K562 (cell line): ENCODE measurements at regions not wholly inside any gene's neighbourhood (a gene's known extent, or its start where the extent isn't known, plus 50 kb on each side); places are given as distances from the start of the nearest gene placed in this dataset.

ENCODE experiments used
- ATAC-seq: fragments of 200-7000 bp; cut with Tn5 transposase; 3 replicates; pipeline ENCODE4 v1.9.1; 2020; ENCODE audit warnings: moderate library complexity
- BruUV-seq: library from RNA; stranded (reverse); fragments of 400-500 nt; replicated peaks from 2 replicates; lab custom pipeline; 2021; lab: Mats Ljungman, UMichigan
- CTCF ChIA-PET: fragments of 300-600 bp; formaldehyde crosslinking; extraction: SDS; loops from one replicate; lab custom pipeline; 2021; ENCODE audit warnings: low intra/inter-chr PET ratio; lab: Yijun Ruan, JAX
- POLR2A ChIA-PET: fragments of 300-600, 350-650 bp; sonication (Branson Sonifier 250); formaldehyde crosslinking; extraction: SDS; loops from one replicate; lab custom pipeline; 2021; ENCODE audit warnings: antibody characterized with exemption, inconsistent platforms; lab: Yijun Ruan, JAX
- DNase-seq, 4 experiments: peaks; one replicate each; pipeline versions ENCODE4 v3.0.0 to v3.0.0-alpha.2; 2011 to 2018; ENCODE audit warnings: low spot score in 3 of 4, mixed read lengths in 3 of 4; ENCODE audit errors: extremely low read depth in 1 of 4
- FAIRE-seq: peaks from 2 replicates; lab custom pipeline; 2011; peaks lifted over from hg19 to GRCh38; lab: Jason Lieb, UNC
- H2AFZ ChIP-seq: 2 replicates; pipeline ENCODE4 v1.6.0; 2011; ENCODE audit warnings: low read depth, low read length, control low read depth, inconsistent platforms
- H3K27ac ChIP-seq: fragments of 200-600 bp; 3 replicates; pipeline ENCODE4 v1.8.0; 2011; ENCODE audit warnings: low read depth, mild to moderate bottlenecking, control low read depth, inconsistent platforms, low read length, moderate library complexity, mixed read lengths; ENCODE audit errors: extremely low read depth
- H3K27me3 ChIP-seq, 2 experiments: fragments of 300-600 bp in 1 of 2; 2 replicates in 1 of 2; 3 replicates in 1 of 2; pipeline versions ENCODE4 v1.6.0 to v1.8.0; 2011; ENCODE audit warnings: inconsistent platforms in 2 of 2, low read length in 2 of 2, mild to moderate bottlenecking in 1 of 2, mixed read lengths in 1 of 2, moderate library complexity in 1 of 2; ENCODE audit not compliant: control insufficient read depth in 2 of 2, insufficient read depth in 2 of 2
- H3K36me3 ChIP-seq: fragments of 300-600 bp; 3 replicates; pipeline ENCODE4 v1.8.0; 2011; ENCODE audit warnings: mild to moderate bottlenecking, low read length, inconsistent platforms; ENCODE audit not compliant: control insufficient read depth, insufficient read depth
- H3K4me1 ChIP-seq, 2 experiments: fragments of 200-600 bp in 1 of 2; replicated peaks in 1 of 2; 2 replicates in 1 of 2; 3 replicates in 1 of 2; pipeline versions ENCODE4 v1.5.1 to v1.8.0; 2011; ENCODE audit warnings: inconsistent platforms in 2 of 2, low read length in 2 of 2, mild to moderate bottlenecking in 1 of 2, mixed read lengths in 1 of 2, moderate library complexity in 1 of 2; ENCODE audit not compliant: control insufficient read depth in 2 of 2, insufficient read depth in 2 of 2
- H3K4me2 ChIP-seq: 2 replicates; pipeline ENCODE4 v1.6.1; 2011; ENCODE audit warnings: low read length, control low read depth, inconsistent platforms, mixed read lengths; ENCODE audit not compliant: insufficient read depth
- H3K4me3 ChIP-seq: fragments of 200-600 bp; sonication (generic), shearing (Covaris generic); 2 replicates; pipeline ENCODE4 v1.5.1; 2016; ENCODE audit warnings: control low read depth, inconsistent platforms
- H3K79me2 ChIP-seq: fragments of 200-600 bp; 3 replicates; pipeline ENCODE4 v1.8.0; 2011; ENCODE audit warnings: low read length, inconsistent platforms; ENCODE audit not compliant: control insufficient read depth, insufficient read depth
- H3K9ac ChIP-seq, 2 experiments: 2 replicates each; pipeline versions ENCODE4 v1.6.0 to v1.6.1; 2011; ENCODE audit warnings: low read depth in 2 of 2, low read length in 2 of 2, control low read depth in 1 of 2, inconsistent platforms in 1 of 2, mild to moderate bottlenecking in 1 of 2, mixed read lengths in 1 of 2; ENCODE audit not compliant: insufficient read depth in 1 of 2
- H3K9me1 ChIP-seq: one replicate; pipeline ENCODE4 v1.6.0; 2011; ENCODE audit warnings: inconsistent platforms, mild to moderate bottlenecking, low read length, moderate library complexity; ENCODE audit not compliant: control insufficient read depth, insufficient read depth
- H3K9me3 ChIP-seq: replicated peaks from 2 replicates; pipeline ENCODE4 v1.5.1; 2011; ENCODE audit warnings: low read depth, low read length, inconsistent platforms; ENCODE audit not compliant: control insufficient read depth, insufficient read depth
- H4K20me1 ChIP-seq: replicated peaks from 2 replicates; pipeline ENCODE4 v1.6.1; 2011; ENCODE audit warnings: low read length, inconsistent platforms, mixed read lengths; ENCODE audit not compliant: control insufficient read depth, insufficient read depth
- CREM ChIP-seq: IDR thresholded peaks from 2 replicates; pipeline ENCODE4 v1.6.1; 2014; ENCODE audit warnings: antibody characterized with exemption, low read depth
- HLTF ChIP-seq: fragments of 450-650 bp; IDR thresholded peaks from 2 replicates; pipeline ENCODE4 v1.6.1; 2016
- KDM1A ChIP-seq, 2 experiments: fragments of 450-650 bp; IDR thresholded peaks; 2 replicates each; pipeline ENCODE4 v1.6.1; 2016; ENCODE audit warnings: mild to moderate bottlenecking in 2 of 2
- NBN ChIP-seq: fragments of 450-650 bp; IDR thresholded peaks from 2 replicates; pipeline ENCODE4 v1.6.1; 2016; ENCODE audit warnings: low read depth, mild to moderate bottlenecking
- NCOA6 ChIP-seq: fragments of 450-650 bp; IDR thresholded peaks from 2 replicates; pipeline ENCODE4 v1.6.1; 2017; ENCODE audit warnings: mild to moderate bottlenecking
- NCOR1 ChIP-seq: fragments of 450-650 bp; IDR thresholded peaks from 2 replicates; pipeline ENCODE4 v1.6.1; 2016; ENCODE audit warnings: mild to moderate bottlenecking, moderate library complexity
- PYGO2 ChIP-seq: fragments of 450-650 bp; IDR thresholded peaks from 2 replicates; pipeline ENCODE4 v1.6.1; 2016; ENCODE audit warnings: mild to moderate bottlenecking, missing genetic modification characterization, moderate library complexity, missing compliant biosample characterization
- RBM17 ChIP-seq: fragments of 200-400 bp; formaldehyde crosslinking; IDR thresholded peaks from 2 replicates; pipeline ENCODE4 v1.6.1; 2017; ENCODE audit warnings: low read depth, mild to moderate bottlenecking, low read length, borderline replicate concordance
- SREBF1 ChIP-seq: fragments of 150-350 bp; IDR thresholded peaks from 2 replicates; pipeline ENCODE4 v1.6.1; 2014; ENCODE audit warnings: antibody characterized with exemption, low read depth, low read length, borderline replicate concordance
- STAT5A ChIP-seq: IDR thresholded peaks from 2 replicates; pipeline ENCODE4 v1.6.1; 2012; ENCODE audit warnings: low read length, inconsistent platforms, borderline replicate concordance
- XRCC3 ChIP-seq: fragments of 450-650 bp; IDR thresholded peaks from 2 replicates; pipeline ENCODE4 v1.6.1; 2017; ENCODE audit warnings: mild to moderate bottlenecking, moderate library complexity
- ZBTB26 ChIP-seq: fragments of 450-650 bp; formaldehyde crosslinking; IDR thresholded peaks from 2 replicates; pipeline ENCODE4 v1.4.0; 2022; ENCODE audit warnings: missing genetic modification characterization
- ZBTB33 ChIP-seq: sonication (generic); formaldehyde crosslinking; IDR thresholded peaks from 2 replicates; pipeline ENCODE4 v1.8.1; 2023; ENCODE audit warnings: mild to moderate bottlenecking, missing genetic modification reagents
- ZKSCAN8 ChIP-seq: fragments of 200-800 bp; sonication (Bioruptor generic); IDR thresholded peaks from 2 replicates; pipeline ENCODE4 v1.6.1; 2016; ENCODE audit warnings: missing genetic modification characterization, missing compliant biosample characterization
- ZNF197 ChIP-seq: fragments of 200-800 bp; sonication (Bioruptor generic); IDR thresholded peaks from 2 replicates; pipeline ENCODE4 v1.6.1; 2016; ENCODE audit warnings: low read depth, missing genetic modification characterization, missing compliant biosample characterization
- ZNF263 ChIP-seq: sonication (generic); formaldehyde crosslinking; IDR thresholded peaks from 2 replicates; pipeline ENCODE4 v1.8.0; 2022; ENCODE audit warnings: mild to moderate bottlenecking, missing genetic modification reagents, borderline replicate concordance
- ZNF668 ChIP-seq: fragments of 250-450 bp; sonication (Bioruptor Pico); IDR thresholded peaks from 2 replicates; pipeline ENCODE4 v1.8.0; 2022; ENCODE audit warnings: mild to moderate bottlenecking, inconsistent platforms
- ZNF75A ChIP-seq: fragments of 450-650 bp; formaldehyde crosslinking; IDR thresholded peaks from 2 replicates; pipeline ENCODE4 v1.4.0; 2020; ENCODE audit warnings: mild to moderate bottlenecking
- ZNF764 ChIP-seq: fragments of 250-450 bp; sonication (Bioruptor Pico); IDR thresholded peaks from 2 replicates; pipeline ENCODE4 v1.4.0; 2020; ENCODE audit warnings: low read depth, mild to moderate bottlenecking, moderate library complexity
- WGBS: fragments of 100-300 bp; shearing (Covaris generic); methylation state at CpG from one replicate; pipeline ENCODE4 v1.1.6; 2016; ENCODE audit warnings: low coverage, mixed read lengths; ENCODE audit not compliant: insufficient coverage; ENCODE audit errors: missing lambda C conversion rate; 5-methylcytosine and 5-hydroxymethylcytosine counted together
- in situ Hi-C: fragments of 300-500 bp; cut with MboI; formaldehyde crosslinking; loops from 4 replicates; pipeline ENCODE4 v1.15.0; 2018; ENCODE audit warnings: inconsistent platforms, mixed read lengths
- intact Hi-C: fragments of 100-400 bp; cut with micrococcal nuclease; formaldehyde crosslinking; loops from 2 replicates; pipeline ENCODE4 v1.14.2; 2022
- TF ChIP-seq, protein P1 (sequence below): fragments of 450-650 bp; IDR thresholded peaks from 2 replicates; pipeline ENCODE4 v1.6.1; 2018; ENCODE audit warnings: mild to moderate bottlenecking, low read depth; ENCODE audit not compliant: partially characterized antibody

GRCh38 chr7:46719616-46720015, 798.5 kb upstream of the IGFBP3 start:
- no peaks in the 10 kb centered on the region for H3K4me1 ChIP-seq
- BruUV-seq: no TSS peak
- ChIA-PET POLR2A (no interaction called here), CTCF (no interaction called here)
- no peak overlapping the region for H3K4me3 ChIP-seq
- H3K9me1 ChIP-seq: no peaks in the 10 kb centered on the region
- H4K20me1 ChIP-seq: no peaks in the 10 kb centered on the region
- H3K27ac ChIP-seq: no peak overlapping the region
- TF ChIP-seq ZBTB26 (CRISPR knock-in tag) (no peak), HLTF (no peak), ZNF197 (CRISPR knock-in tag) (no peak), ZKSCAN8 (CRISPR knock-in tag) (no peak), NBN (no peak), SREBF1 (no peak), KDM1A (IDR thresholded peaks at IDR 0.05) (no peak), NCOR1 (no peak), ZNF764 (CRISPR knock-in tag) (no peak), NCOA6 (no peak), ZNF263 (no peak), ZNF668 (no peak), STAT5A (no peak), ZBTB33 (no peak), XRCC3 (no peak), RBM17 (no peak), CREM (no peak), PYGO2 (tag) (no peak), ZNF75A (CRISPR knock-in tag) (no peak)
- TF ChIP-seq, protein P1, sequence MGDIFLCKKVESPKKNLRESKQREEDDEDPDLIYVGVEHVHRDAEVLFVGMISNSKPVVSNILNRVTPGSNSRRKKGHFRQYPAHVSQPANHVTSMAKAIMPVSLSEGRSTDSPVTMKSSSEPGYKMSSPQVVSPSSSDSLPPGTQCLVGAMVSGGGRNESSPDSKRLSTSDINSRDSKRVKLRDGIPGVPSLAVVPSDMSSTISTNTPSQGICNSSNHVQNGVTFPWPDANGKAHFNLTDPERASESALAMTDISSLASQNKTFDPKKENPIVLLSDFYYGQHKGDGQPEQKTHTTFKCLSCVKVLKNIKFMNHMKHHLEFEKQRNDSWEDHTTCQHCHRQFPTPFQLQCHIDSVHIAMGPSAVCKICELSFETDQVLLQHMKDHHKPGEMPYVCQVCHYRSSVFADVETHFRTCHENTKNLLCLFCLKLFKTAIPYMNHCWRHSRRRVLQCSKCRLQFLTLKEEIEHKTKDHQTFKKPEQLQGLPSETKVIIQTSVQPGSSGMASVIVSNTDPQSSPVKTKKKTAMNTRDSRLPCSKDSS: no peak
- DNase-seq (no peak), FAIRE-seq (no peak), ATAC-seq (no peak)
- in situ Hi-C loops: no loop called here
- WGBS: 0% methylated on average over 1 of the region's 1 CpG
- no peak overlapping the region for H2AFZ ChIP-seq
- no peak overlapping the region for H3K9ac ChIP-seq
- intact Hi-C loops: no loop called here
- H3K36me3 ChIP-seq: no peaks in the 10 kb centered on the region
- H3K79me2 ChIP-seq: no peaks in the 10 kb centered on the region
- H3K27me3 ChIP-seq: no peaks in the 10 kb centered on the region
- H3K4me2 ChIP-seq: no peak overlapping the region
- no peaks in the 10 kb centered on the region for H3K9me3 ChIP-seq
